ENCODE measurements at regions not wholly inside any gene's neighbourhood (a gene's known extent, or its start where the extent isn't known, plus 50 kb on each side); places are given as distances from the start of the nearest gene placed in this dataset.
"Not testable (repeated sequence)": the region's sequence is repeated elsewhere in the genome, so short reads cannot be mapped to it uniquely, and the experiment has no call there.

DNA sequence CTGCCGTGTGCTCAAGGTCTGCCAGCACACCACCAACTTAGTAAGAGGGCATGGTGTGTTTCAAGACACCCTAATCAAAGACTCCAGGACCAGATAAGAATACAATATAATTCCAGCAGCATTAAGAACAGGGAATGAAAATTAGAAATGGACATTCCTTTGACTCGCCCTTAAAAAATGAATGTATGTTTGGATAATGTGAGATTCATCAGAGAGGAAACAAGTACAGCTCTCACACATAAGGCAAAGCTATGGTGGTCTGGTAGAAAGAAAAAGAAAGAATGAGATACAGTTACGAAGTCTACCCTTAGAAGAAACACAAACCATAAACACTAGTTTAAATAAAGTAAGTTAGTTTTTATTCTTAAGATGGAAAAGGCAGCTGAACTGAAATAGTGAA lies 174.8 kb upstream of the ANK3 start:
- no peak for DNase-seq

DNA sequence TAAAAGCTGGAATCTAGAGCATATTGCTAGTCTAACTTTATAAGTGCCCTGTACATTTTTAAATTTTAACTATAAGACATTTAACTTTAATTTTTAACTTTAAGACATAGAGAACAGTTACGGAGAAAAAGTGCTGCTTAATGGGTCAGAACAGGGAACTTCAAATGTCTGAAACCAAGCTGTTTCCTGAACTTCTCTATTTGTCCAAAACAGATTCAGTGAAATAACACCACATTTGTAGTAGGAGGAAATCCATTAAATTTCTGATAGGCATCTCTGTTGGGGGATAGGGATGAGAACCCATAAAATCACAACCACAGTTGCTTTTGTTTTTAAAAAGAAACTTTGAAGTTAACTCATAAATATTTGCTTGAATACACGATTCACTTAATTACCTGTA lies 170.8 kb upstream of the ANK3 start:
- no peak for DNase-seq

DNA sequence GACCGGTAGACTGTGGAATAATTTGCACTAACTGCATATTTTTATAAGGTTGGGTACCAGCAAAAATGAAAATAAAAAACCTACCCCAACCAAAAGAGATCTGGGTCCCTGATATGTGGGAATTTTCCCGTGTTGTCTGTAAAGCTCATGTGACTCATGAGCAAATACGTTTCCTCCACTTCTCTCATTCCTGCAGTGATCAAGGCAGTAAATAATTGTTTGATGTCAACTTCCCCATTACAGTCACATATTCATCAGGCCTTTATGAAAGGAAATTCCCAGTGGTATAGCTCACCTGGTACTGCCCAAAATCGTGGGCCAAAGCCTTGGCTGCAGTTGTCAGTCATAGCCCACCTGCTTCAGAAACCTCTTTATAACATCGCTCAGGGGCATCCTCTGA lies 166.0 kb upstream of the ANK3 start:
- no peak for DNase-seq

DNA sequence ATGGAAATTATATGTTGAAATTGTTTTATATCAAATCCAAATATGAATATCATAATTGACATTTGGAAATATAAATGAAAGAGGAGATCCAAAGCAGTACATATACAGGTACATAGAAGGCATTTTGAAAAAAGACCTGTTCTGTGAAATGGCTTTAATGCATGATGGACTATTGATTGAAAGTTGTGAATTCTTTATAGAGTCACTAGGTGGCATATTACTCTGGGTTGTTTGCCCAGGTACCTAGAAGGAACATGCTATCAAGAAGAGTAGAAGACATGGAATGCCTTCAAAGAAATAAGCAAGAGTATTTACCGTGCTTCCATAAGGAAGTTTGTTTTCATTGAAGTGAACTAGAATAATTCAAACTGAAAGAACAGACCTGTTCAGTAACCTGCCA lies 160.0 kb upstream of the ANK3 start:
- DNase-seq, result no peak

DNA sequence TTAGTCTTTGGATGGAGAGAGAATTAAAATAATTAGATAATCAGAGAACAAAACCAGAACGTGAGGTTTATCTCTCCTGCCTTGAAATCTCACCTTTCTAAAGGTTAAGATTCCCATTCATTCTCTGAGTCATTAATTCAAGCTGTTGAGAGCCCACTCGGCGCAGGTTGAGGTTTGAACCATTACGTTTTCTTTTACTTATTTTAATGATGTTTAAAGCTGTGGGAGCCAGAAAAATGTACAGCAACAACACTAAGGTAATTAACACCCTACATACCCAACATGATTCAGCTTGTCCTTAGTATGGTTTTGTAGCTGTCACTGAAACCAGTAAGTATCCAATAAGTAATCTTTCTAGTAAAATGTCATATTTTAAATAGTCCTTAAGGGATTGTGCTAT lies 153.0 kb upstream of the ANK3 start:
- no peak for DNase-seq

DNA sequence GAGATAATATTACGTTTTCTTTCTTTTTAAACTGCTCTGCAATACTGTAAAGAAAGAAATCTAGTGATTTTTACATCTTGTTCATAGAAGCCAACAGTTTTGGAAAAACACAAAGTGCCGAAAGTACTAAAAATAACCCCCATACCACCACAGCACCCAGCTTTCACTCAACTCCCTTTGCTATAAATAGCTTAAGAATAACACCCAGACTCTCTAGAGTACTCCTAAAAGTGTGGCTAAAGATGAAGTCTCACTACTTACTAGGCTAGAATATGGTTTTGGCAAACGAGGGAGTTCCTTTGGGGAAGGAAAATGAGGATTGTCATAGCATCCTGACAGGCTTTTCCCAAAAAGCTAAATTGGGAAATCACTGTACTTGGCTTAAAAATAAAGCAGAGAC lies 151.8 kb upstream of the ANK3 start:
- DNase-seq, result no peak

DNA sequence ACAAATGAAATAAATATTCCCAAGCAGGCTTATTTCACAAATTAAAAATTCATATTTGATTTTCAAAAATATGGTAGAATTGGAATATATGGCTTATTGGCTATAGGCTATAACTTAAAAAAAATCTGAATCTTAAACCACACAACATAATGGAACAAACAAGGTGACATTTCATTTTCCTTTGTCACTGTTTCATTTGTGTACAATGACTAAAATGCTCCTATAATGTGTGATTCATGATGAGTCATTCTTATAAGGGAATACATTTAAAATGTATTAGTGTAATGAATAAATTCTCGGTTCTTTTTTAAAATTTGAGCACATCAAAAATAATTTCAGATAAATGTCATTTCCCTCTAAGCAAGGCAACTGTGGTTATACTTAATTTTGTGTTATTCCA lies 148.0 kb upstream of the ANK3 start:
- no peak for DNase-seq

DNA sequence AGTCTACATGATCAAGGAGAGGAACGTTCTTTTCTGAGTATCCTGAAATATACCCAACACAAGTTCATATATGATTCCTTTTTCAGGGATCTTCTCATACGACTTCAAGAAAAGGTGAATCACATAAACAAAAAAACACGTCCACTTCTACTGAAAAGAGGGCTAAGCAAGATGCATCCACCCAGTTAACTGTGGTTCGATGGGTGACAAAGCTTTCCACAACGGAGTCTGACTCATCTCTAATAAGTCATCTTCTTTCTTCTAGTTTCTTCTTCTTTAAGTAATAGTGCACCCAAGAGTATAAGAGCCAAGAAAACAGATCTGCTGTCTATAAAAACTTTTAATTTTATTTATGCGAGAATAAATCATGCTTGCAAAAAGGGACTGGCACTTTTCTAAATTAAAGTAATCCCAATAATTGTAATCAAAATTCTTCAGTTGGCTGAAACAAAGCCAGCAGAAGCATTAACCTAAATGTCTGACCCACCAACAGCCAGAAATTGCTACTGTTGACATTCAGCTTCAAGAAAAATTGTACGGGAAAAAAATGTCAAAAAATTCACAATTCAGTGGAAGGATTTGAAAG lies 146.9 kb upstream of the ANK3 start:
- no peak for DNase-seq

DNA sequence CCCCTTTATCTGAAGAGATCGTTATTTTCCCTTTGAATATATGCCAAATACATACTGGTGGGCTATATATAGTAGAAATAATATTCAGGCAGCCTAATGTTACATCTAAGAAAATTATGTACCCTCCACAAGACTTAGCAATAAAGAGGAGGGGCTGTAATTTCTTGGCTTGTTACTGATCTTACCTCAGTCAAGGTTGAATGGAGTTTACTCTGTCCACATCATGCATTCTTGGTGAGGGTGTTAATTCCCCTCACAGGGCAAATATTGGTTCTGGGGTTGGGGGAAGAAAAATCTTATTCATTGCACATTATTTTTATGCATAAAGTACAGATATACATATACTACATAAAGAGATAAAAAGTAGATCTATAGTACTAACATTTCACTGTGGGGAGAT lies 145.8 kb upstream of the ANK3 start:
- no peak for DNase-seq

DNA sequence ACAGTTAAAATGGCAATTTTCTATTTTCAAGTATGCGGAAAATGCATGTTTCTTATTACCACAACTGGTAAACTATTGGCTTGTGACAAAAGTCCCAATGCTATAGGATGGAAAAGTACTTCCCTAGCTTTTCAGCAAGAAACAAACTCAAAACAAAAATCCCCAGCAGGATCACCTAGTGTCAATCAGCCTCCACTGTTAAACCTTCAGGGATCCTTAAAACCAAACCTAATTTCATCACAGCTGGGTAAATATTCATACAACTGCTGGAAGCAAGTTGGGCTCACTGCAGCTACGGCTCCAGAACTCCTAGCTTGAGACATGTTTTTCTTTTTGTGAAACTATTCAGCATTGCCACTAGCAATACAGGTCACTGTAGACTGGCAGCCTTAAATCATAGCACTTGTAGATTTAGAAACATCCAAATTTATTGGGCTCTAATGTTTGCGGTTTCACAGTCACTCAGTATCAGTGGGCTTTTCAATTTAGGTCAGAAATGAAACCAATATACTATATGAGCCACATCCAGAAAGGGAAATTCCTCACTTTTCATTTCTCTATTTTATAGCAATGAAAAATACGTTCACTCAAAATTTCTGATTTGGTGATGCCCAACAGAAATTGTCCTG lies 145.2 kb upstream of the ANK3 start:
- no peak for DNase-seq

DNA sequence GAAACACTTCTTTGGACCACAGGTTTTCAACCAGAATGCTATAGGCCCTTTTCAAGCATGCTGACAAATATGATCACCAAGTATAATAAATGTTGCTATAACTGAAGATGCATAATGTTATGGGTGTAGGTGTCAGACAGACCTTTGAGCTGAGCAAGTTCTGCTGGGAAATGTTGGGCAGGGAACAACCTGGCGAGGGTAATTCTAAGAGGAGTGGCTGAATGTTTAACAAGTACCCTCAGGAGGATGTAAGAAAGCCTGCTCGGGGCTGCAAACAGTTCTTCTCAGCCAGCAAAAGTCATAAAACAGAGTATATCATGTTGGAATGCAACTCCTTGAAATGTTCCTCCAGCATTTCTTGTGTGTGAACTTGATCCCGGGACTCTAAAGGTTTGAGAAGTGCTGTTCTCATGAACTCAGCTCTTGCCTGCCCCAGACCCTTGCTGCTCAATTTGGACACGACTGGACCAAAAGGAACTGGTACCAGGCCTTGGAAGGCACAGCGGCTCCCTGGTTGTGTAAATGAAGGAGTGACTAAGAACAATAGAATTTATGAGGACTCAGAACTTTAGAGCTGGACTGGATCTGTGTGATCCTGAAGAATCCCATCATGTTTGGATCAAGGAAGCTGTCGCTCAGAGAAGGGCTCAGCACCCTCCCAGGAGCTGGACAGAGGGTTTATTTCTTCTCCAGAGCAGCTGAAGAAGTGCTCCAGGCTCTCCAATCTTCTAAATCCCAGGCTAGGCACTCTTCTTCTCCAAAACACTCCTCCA lies 143.2 kb upstream of the ANK3 start:
- no peak for DNase-seq

DNA sequence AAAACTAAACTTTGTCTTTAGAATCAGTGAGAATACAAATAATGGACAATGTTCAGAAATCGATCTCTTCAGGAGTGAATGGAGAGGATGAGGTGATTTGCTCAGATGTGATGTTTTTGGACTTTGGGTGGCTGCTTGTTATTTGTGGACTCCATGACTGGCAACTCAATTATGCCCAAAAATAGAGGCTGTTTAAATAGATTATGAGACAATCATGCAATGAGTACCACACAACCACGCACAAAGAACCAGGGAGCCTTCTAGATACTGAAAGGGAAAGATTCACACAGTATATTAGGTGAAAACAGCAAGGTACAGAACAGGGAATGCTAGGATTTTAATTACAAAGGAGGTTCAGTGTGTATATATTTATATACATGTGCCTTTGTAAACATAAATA lies 141.3 kb upstream of the ANK3 start:
- DNase-seq, result no peak

DNA sequence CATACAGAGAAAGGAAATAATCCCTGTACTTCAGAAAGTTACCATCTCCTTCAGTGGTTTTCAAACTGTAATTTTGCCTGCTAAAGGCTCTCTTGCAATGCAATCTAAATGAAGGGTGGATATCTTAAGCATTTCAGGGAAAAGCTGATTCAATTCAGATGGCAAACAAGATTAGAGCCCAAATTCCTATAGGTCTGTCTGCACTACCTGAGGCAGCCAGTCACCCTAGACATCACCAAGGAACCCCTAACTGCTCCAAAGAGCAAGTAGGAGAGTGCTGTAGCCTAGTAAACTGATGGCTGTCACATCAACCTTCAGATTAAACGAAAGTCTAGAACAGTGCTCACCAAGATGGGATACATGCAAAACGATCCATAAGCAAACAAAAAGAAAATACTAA lies 138.0 kb upstream of the ANK3 start:
- DNase-seq, result no peak

DNA sequence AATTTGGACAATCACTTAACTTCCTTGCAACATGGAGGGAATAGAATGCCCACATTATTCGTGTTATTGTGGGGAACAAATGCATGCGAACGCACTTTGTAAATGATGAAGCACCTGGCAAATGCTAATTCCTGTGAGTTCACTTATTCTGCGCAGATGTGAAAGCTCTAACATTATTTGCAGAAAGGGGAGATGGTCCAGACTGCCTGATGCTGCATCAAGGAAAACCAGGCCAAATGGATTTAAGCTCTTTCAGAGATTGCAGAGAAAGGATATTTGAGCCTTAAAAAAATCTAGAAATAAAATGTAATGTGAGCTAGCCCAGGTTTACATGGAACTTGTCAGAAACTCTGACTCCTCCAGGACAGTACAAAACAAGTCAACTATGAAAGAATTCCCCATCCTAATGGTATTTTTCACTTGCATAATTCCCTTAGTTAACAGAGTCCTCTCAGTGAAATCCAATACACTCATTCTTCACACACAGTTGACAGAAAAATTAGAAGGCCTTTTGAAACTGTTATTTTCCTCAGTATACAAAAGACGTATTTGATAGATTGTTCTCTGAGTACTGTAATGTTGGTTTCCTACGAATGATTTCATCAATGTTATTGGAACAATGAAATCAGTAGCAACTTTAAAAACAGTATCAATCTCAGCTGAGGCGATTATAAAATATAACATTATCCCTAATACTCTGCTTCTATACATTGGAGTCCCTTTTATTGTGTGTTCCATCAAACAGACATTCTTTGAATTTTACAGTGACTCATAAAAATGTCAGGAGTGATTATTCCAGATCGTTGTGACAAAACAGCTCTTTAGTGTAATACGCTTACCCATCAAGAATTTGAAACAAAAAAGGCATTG lies 136.3 kb upstream of the ANK3 start:
- no peak for DNase-seq

DNA sequence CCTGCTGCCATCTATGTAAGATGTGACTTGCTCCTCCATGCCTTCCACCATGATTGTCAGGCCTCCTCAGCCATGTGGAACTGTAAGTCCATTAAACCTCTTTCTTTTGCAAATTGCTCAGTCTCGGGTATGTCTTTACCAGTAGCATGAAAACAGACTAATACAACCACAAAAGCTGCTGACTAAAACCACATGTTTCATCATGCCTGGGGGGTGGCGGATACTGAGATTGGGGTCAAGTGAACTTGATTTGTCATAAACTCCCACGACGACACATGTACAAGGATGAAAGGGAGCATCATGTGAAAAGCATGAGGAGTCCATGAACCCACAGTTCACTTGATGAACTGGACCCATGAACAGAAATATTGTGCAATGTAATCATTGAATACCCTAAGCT lies 134.9 kb upstream of the ANK3 start:
- DNase-seq, result no peak

DNA sequence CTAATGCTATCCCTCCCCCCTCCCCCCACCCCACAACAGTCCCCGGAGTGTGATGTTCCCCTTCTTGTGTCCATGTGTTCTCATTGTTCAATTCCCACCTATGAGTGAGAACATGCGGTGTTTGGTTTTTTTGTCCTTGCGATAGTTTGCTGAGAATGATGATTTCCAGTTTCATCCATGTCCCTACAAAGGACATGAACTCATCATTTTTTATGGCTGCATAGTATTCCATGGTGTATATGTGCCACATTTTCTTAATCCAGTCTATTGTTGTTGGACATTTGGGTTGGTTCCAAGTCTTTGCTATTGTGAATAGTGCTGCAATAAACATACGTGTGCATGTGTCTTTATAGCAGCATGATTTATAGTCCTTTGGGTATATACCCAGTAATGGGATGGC lies 133.7 kb upstream of the ANK3 start:
- not testable (repeated sequence) for DNase-seq

DNA sequence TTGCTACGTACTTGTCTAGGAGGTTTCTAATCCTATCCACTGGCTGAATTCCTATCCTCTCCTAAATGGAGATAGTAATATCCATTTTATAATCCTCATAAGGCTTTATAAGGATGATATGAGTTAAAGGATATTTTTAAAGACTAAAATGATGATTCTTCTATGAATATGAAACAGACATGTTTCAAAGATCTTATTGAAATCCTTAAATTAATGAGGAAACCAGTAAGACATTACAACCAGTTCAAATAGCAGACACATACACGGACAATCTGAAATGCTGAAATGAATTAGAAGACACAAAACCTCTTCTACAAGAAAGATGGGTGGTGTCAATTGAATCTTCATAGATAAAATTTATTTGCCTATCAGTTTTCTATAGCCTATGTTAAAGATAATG lies 132.9 kb upstream of the ANK3 start:
- no peak for DNase-seq

DNA sequence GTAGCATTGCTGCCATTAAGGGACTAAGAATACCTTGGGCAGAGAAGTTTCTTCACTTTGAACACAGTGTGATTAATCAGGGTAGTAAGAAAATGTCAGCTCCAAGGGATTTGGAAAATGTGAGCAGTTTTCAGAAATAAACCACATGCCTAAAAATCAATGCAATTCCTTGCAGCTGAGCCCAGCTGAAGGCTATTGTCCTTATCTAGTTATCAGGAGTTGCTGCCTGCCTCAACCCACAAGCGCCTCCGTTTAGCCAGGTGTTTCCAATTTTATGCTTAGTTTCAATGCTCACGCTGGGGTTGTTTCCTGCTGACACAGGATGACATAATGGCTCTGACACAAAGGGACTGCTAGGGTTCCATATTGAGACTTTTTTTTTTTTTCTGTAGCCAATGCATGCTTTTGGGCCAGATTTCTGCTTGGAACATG lies 132.3 kb upstream of the ANK3 start:
- DNase-seq, result no peak

DNA sequence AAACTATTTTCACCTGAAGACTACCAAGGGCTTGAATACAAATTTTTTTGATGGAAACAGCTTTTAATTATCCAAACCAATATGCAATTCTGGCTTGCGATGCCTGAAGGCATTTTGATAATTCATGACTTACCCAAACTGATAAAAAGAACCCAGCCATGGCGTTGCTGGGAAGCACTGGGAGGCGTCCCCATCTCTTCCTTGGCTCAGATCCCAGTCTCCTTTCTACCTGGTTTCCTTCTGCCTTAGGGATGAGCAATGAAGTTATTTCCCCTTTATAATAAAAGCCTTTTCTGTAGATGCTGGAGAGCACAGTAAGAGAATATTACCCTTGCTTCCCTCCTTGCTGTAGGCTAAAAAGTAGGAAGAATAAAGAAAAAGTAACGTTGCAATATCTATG lies 129.1 kb upstream of the ANK3 start:
- DNase-seq, result no peak

DNA sequence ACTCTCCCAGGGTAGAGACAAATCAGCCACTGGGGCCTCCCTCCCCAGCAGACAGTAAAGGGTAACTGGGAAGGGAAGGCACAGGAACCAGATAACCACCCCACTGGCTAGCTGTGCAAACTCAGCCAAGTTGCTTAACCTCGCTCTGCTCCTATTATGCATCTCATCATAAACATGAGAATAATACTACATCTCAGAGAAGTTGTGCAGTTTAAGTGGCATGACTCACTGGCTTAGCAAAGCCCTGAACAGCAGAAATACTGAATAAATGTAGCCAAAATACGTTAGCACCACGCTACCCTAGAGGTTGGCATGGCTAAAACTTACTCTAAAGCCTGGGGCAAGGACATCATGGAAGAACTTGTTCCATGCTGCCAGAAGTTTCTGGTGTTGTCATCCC lies 128.1 kb upstream of the ANK3 start:
- no peak for DNase-seq

DNA sequence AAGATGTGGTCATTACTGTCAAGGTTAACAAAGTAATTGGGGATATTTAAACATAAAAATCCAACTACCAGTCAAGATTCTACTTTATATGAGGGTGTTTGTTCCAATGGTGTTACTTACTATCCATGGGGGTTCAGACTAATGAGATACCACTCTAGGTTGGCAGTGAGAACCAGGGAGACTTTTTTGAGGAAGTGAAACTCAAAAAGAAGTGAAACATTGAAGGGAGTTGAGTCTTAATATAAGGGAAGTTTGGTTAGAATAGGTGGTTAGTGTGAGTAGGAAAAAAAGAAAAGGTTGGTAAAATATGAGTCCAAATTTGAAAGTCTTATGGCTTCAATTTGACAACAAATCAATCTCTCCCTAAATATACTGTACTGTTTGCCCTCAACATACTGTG lies 123.6 kb upstream of the ANK3 start:
- DNase-seq, result no peak

DNA sequence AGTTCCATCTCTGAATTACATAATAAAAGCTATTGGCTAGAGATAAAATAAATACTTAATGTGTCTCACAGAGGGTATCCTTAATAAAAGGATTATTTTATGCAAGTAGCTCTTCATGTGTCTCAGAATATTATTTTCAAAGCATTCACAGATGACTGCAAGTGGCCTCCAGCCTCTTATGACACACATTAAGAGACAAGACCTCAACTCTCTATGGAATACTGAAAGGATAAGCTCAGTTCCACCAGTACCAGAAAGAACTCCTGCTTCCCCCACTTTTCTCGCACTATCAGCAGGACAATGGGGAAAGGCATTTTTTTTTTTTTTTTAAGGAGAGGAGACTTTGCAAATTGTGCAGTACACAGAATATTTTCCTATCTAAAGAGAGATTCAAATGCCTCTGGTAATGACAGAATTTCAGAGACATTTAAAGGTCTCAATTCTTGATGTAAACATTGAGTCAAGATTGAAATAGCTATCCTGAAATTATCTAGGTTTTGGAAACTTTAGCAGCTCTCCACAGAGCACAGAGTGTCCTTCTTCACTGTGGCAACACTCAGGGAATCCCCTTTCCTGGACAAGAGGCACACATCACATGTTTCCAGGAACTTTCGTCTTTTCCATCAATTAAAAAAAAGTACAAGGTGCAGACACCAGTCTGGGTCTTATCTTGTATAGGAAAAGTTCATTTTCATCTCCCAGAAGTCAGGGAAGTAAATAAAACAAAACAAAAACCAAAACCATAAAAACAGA lies 122.0 kb upstream of the ANK3 start:
- DNase-seq, result no peak

DNA sequence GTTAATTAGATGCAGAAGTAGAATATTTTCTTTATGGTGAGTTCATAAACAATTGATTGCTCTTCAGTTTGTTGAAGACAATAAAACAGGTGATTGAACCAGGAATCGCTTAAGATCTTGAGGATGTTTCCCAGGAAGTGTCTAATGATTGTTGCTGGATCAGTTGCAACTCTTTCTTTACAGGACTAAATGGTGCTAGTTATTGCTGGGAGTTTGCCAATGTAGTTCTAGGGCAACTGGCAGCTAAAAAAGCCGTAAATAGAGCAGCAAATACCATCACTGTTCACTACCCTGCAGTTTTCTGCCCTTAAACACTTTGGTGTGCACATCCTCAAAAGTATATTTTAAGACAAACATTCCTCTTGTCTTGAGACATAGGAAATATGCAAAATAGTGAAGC lies 119.2 kb upstream of the ANK3 start:
- no peak for DNase-seq
